ENCODE measurements at regions not wholly inside any gene's neighbourhood (a gene's known extent, or its start where the extent isn't known, plus 50 kb on each side); places are given as distances from the start of the nearest gene placed in this dataset.
"Not testable (repeated sequence)": the region's sequence is repeated elsewhere in the genome, so short reads cannot be mapped to it uniquely, and the experiment has no call there.

GRCh38 chr13:79861731-79862130 is 380.8 kb downstream of the NDFIP2 start:
- ATAC-seq (replicated peaks in 6 of 8) = no peak
- WGBS, 10 experiments = 76 to 100% (median 87%) methylated on average over 2 to 7 of the region's 7 CpGs; no CpG with 5 or more reads in 1 of the 10 experiments
- H3K4me1 ChIP-seq (replicated peaks in 1 of 2) = no peaks in the 10 kb centered on the region
- H3K4me3 ChIP-seq = no peak overlapping the region
- H3K27ac ChIP-seq = no peak overlapping the region
- in situ Hi-C loops (cut with MboI; ENCODE audit: low pct_unique_long_range_greater_than_20kb in 2 of 9, low sequenced_read_pairs in 9 of 9, unreplicated experiment in 9 of 9) = no loop called here

GRCh38 chr13:79860791-79861190 is 379.8 kb downstream of the NDFIP2 start:
- ATAC-seq (replicated peaks in 6 of 8) = no peak
- 49 to 100% (median 81%) methylated on average over 1 to 3 of the region's 3 CpGs; no CpG with 5 or more reads in 1 of the 10 experiments for WGBS, 10 experiments
- Histone ChIP-seq H3K4me3 (no peak overlapping the region), H3K4me1 (replicated peaks in 1 of 2) (no peaks in the 10 kb centered on the region), H3K27ac (no peak overlapping the region)
- in situ Hi-C loops (cut with MboI; ENCODE audit: low pct_unique_long_range_greater_than_20kb in 2 of 9, low sequenced_read_pairs in 9 of 9, unreplicated experiment in 9 of 9) = no loop called here

GRCh38 chr13:79859756-79860155 is 378.8 kb downstream of the NDFIP2 start:
- in situ Hi-C loops (cut with MboI; ENCODE audit: low pct_unique_long_range_greater_than_20kb in 2 of 9, low sequenced_read_pairs in 9 of 9, unreplicated experiment in 9 of 9) = no loop called here
- WGBS, 10 experiments = 40 to 100% (median 72%) methylated on average over 1 to 3 of the region's 3 CpGs; no CpG with 5 or more reads in 4 of the 10 experiments
- no peak overlapping the region for H3K4me3 ChIP-seq

GRCh38 chr13:79853251-79853650 is 372.3 kb downstream of the NDFIP2 start:
- WGBS, 10 experiments = 0 to 79% (median 42%) methylated on average over 1 of the region's 1 CpG; no CpG with 5 or more reads in 2 of the 10 experiments
- ATAC-seq (replicated peaks in 6 of 8) = no peak
- in situ Hi-C loops (cut with MboI; ENCODE audit: low pct_unique_long_range_greater_than_20kb in 2 of 9, low sequenced_read_pairs in 9 of 9, unreplicated experiment in 9 of 9) = no loop called here
- Histone ChIP-seq H3K27ac (no peak overlapping the region), H3K4me1 (replicated peaks in 1 of 2) (no peaks in the 10 kb centered on the region), H3K4me3 (no peak overlapping the region)

More at GRCh38 chr13:79859756-79860155, 378.8 kb downstream of the NDFIP2 start:
- Histone ChIP-seq H3K27ac (no peak overlapping the region), H3K4me1 (replicated peaks in 1 of 2) (no peaks in the 10 kb centered on the region)
- ATAC-seq (replicated peaks in 6 of 8) = no peak

- no peak overlapping the region for H3K4me3 ChIP-seq
- H3K4me1 ChIP-seq (replicated peaks in 1 of 2) = peaks cover 0 to 5% of the 10 kb centered on the region in 2 donors
- ATAC-seq (replicated peaks in 6 of 8) = peak in 1 of 8 experiments; percentile 56
- no peak overlapping the region for H3K27ac ChIP-seq
- in situ Hi-C loops (cut with MboI; ENCODE audit: low pct_unique_long_range_greater_than_20kb in 2 of 9, low sequenced_read_pairs in 9 of 9, unreplicated experiment in 9 of 9) = no loop called here
These were observed 370.4 kb downstream of the NDFIP2 start for GRCh38 chr13:79851318-79851717.

- 19 to 100% (median 65%) methylated on average over 1 to 5 of the region's 5 CpGs for WGBS, 10 experiments
- peak in 1 of 8 experiments; percentile 79 for ATAC-seq (replicated peaks in 6 of 8)
- H3K4me3 ChIP-seq = no peak overlapping the region
- in situ Hi-C loops (cut with MboI; ENCODE audit: low pct_unique_long_range_greater_than_20kb in 2 of 9, low sequenced_read_pairs in 9 of 9, unreplicated experiment in 9 of 9) = no loop called here
- H3K4me1 ChIP-seq (replicated peaks in 1 of 2) = peaks cover 0 to 8% of the 10 kb centered on the region in 2 donors
- H3K27ac ChIP-seq = no peak overlapping the region
These were observed 367.1 kb downstream of the NDFIP2 start for GRCh38 chr13:79847882-79848592.

- peak in 3 of 8 experiments; percentile 25 to 74 (median 56) for ATAC-seq (replicated peaks in 6 of 8)
- Histone ChIP-seq H3K4me3 (no peak overlapping the region), H3K27ac (no peak overlapping the region), H3K4me1 (replicated peaks in 1 of 2) (peaks cover 0 to 8% of the 10 kb centered on the region in 2 donors)
- 20 to 94% (median 61%) methylated on average over 1 to 4 of the region's 4 CpGs; no CpG with 5 or more reads in 3 of the 10 experiments for WGBS, 10 experiments
- in situ Hi-C loops (cut with MboI; ENCODE audit: low pct_unique_long_range_greater_than_20kb in 2 of 9, low sequenced_read_pairs in 9 of 9, unreplicated experiment in 9 of 9) = no loop called here
These were observed 365.4 kb downstream of the NDFIP2 start for GRCh38 chr13:79846386-79846785.

GRCh38 chr13:79837741-79838450 is 356.9 kb downstream of the NDFIP2 start:
- Histone ChIP-seq H3K4me3 (no peak overlapping the region), H3K4me1 (replicated peaks in 1 of 2) (peaks cover 0 to 16% of the 10 kb centered on the region in 2 donors), H3K27ac (no peak overlapping the region)
- ATAC-seq (replicated peaks in 6 of 8) = peak in 2 of 8 experiments; percentile 53 to 70
- in situ Hi-C loops (cut with MboI; ENCODE audit: low pct_unique_long_range_greater_than_20kb in 2 of 9, low sequenced_read_pairs in 9 of 9, unreplicated experiment in 9 of 9) = no loop called here
- 0 to 80% (median 57%) methylated on average over 1 to 3 of the region's 3 CpGs; no CpG with 5 or more reads in 2 of the 10 experiments for WGBS, 10 experiments

- H3K4me1 ChIP-seq (replicated peaks in 1 of 2) = peaks cover 0 to 20% of the 10 kb centered on the region in 2 donors
- in situ Hi-C loops (cut with MboI; ENCODE audit: low pct_unique_long_range_greater_than_20kb in 2 of 9, low sequenced_read_pairs in 9 of 9, unreplicated experiment in 9 of 9); ATAC-seq (replicated peaks in 6 of 8); H3K4me3 ChIP-seq; H3K27ac ChIP-seq: not testable (repeated sequence)
- WGBS, 10 experiments = 11 to 100% (median 90%) methylated on average over 1 to 2 of the region's 2 CpGs
These were observed 355.2 kb downstream of the NDFIP2 start for GRCh38 chr13:79836121-79836520.

GRCh38 chr13:79834876-79835275 is 353.9 kb downstream of the NDFIP2 start:
- in situ Hi-C loops (cut with MboI; ENCODE audit: low pct_unique_long_range_greater_than_20kb in 2 of 9, low sequenced_read_pairs in 9 of 9, unreplicated experiment in 9 of 9) = no loop called here
- no peak for ATAC-seq (replicated peaks in 6 of 8)
- Histone ChIP-seq H3K4me3 (no peak overlapping the region), H3K27ac (no peak overlapping the region), H3K4me1 (replicated peaks in 1 of 2) (peaks cover 0 to 27% of the 10 kb centered on the region in 2 donors)
- 22 to 80% (median 50%) methylated on average over 1 to 2 of the region's 2 CpGs for WGBS, 10 experiments

- in situ Hi-C loops (cut with MboI; ENCODE audit: low pct_unique_long_range_greater_than_20kb in 2 of 9, low sequenced_read_pairs in 9 of 9, unreplicated experiment in 9 of 9) = no loop called here
- Histone ChIP-seq H3K4me3 (no peak overlapping the region), H3K27ac (no peak overlapping the region), H3K4me1 (replicated peaks in 1 of 2) (peaks cover 0 to 27% of the 10 kb centered on the region in 2 donors)
- ATAC-seq (replicated peaks in 6 of 8) = no peak
- 0 to 100% (median 60%) methylated on average over 1 of the region's 1 CpG; no CpG with 5 or more reads in 3 of the 10 experiments for WGBS, 10 experiments
These were observed 353.0 kb downstream of the NDFIP2 start for GRCh38 chr13:79833991-79834390.

GRCh38 chr13:79831556-79831955 is 350.6 kb downstream of the NDFIP2 start:
- no peak overlapping the region for H3K27ac ChIP-seq
- H3K4me1 ChIP-seq (replicated peaks in 1 of 2) = peaks cover 0 to 27% of the 10 kb centered on the region in 2 donors
- 67 to 100% (median 93%) methylated on average over 1 to 3 of the region's 3 CpGs; no CpG with 5 or more reads in 4 of the 10 experiments for WGBS, 10 experiments
- in situ Hi-C loops (cut with MboI; ENCODE audit: low pct_unique_long_range_greater_than_20kb in 2 of 9, low sequenced_read_pairs in 9 of 9, unreplicated experiment in 9 of 9) = no loop called here
- H3K4me3 ChIP-seq = no peak overlapping the region
- ATAC-seq (replicated peaks in 6 of 8) = no peak

- in situ Hi-C loops (cut with MboI; ENCODE audit: low pct_unique_long_range_greater_than_20kb in 2 of 9, low sequenced_read_pairs in 9 of 9, unreplicated experiment in 9 of 9) = no loop called here
- H3K27ac ChIP-seq = no peak overlapping the region
- WGBS, 10 experiments = 44 to 92% (median 82%) methylated on average over 1 to 3 of the region's 3 CpGs
- H3K4me1 ChIP-seq (replicated peaks in 1 of 2) = peaks cover 0 to 32% of the 10 kb centered on the region in 2 donors
- no peak for ATAC-seq (replicated peaks in 6 of 8)
- H3K4me3 ChIP-seq = no peak overlapping the region
These were observed 350.0 kb downstream of the NDFIP2 start for GRCh38 chr13:79830945-79831344.

All from motor neuron (in vitro differentiated cells).